ENCODE measurements at regions not wholly inside any gene's neighbourhood (a gene's known extent, or its start where the extent isn't known, plus 50 kb on each side); places are given as distances from the start of the nearest gene placed in this dataset.

- no peak for DNase-seq
These were observed 707.8 kb downstream of the STIM2 start for GRCh38 chr4:27568236-27568951.

- no peak for DNase-seq
These were observed 708.3 kb downstream of the STIM2 start for GRCh38 chr4:27568952-27569319.

- DNase-seq, result no peak
These were observed 714.1 kb downstream of the STIM2 start for GRCh38 chr4:27574743-27575142.

GRCh38 chr4:27577951-27578350, 717.3 kb downstream of the STIM2 start:
- DNase-seq, result no peak

GRCh38 chr4:27592738-27593137, 732.1 kb downstream of the STIM2 start:
- DNase-seq, result no peak

- DNase-seq, result no peak
These were observed 734.3 kb downstream of the STIM2 start for GRCh38 chr4:27594922-27595321.

- DNase-seq, result no peak
These were observed 735.1 kb downstream of the STIM2 start for GRCh38 chr4:27595571-27596360.

- no peak for DNase-seq
These were observed 741.5 kb downstream of the STIM2 start for GRCh38 chr4:27602172-27602571.

GRCh38 chr4:27604692-27605091, 744.1 kb downstream of the STIM2 start:
- DNase-seq, result no peak

GRCh38 chr4:27616166-27616565, 755.5 kb downstream of the STIM2 start:
- DNase-seq, result no peak

GRCh38 chr4:27619435-27619834, 758.8 kb downstream of the STIM2 start:
- DNase-seq, result no peak

- no peak for DNase-seq
These were observed 760.2 kb downstream of the STIM2 start for GRCh38 chr4:27620886-27621285.

- DNase-seq, result no peak
These were observed 764.1 kb downstream of the STIM2 start for GRCh38 chr4:27624749-27625148.

- no peak for DNase-seq
These were observed 768.0 kb downstream of the STIM2 start for GRCh38 chr4:27628609-27629008.

GRCh38 chr4:27629532-27630225, 769.0 kb downstream of the STIM2 start:
- no peak for DNase-seq

- no peak for DNase-seq
These were observed 775.6 kb downstream of the STIM2 start for GRCh38 chr4:27635936-27636913.

- DNase-seq, result no peak
These were observed 777.7 kb downstream of the STIM2 start for GRCh38 chr4:27638163-27638915.

GRCh38 chr4:27643101-27643500, 782.5 kb downstream of the STIM2 start:
- no peak for DNase-seq

- DNase-seq, result no peak
These were observed 787.8 kb downstream of the STIM2 start for GRCh38 chr4:27648416-27648815.

- no peak for DNase-seq
These were observed 801.8 kb downstream of the STIM2 start for GRCh38 chr4:27662426-27662825.

GRCh38 chr4:27666943-27667342, 806.3 kb downstream of the STIM2 start:
- no peak for DNase-seq

- DNase-seq, result no peak
These were observed 807.4 kb downstream of the STIM2 start for GRCh38 chr4:27668001-27668400.

Measured in eye (tissue), 1 donor.